ENCODE measurements at regions not wholly inside any gene's neighbourhood (a gene's known extent, or its start where the extent isn't known, plus 50 kb on each side); places are given as distances from the start of the nearest gene placed in this dataset.

- TF ChIP-seq POLR2A (IDR thresholded peaks at IDR 0.05): no peak
- no peak for TF ChIP-seq CTCF (IDR thresholded peaks at IDR 0.05)
- TF ChIP-seq POLR2AphosphoS5 (IDR thresholded peaks at IDR 0.05): no peak
- no peak for TF ChIP-seq EP300 (IDR thresholded peaks at IDR 0.05)
Measured at GRCh38 chr7:114862406-114862805, 59.5 kb upstream of the MDFIC start.
